PC-9 (cell line): ENCODE measurements at regions not wholly inside any gene's neighbourhood (a gene's known extent, or its start where the extent isn't known, plus 50 kb on each side); places are given as distances from the start of the nearest gene placed in this dataset.

Experiments used
- CTCF ChIP-seq: fragments of 200-600 bp; sonication (generic); conservative IDR thresholded peaks from 2 replicates; pipeline ENCODE4 v1.6.1; 2017; ENCODE audit warnings: mixed run types, antibody characterized with exemption, mild to moderate bottlenecking, moderate library complexity
- EZH2 ChIP-seq: fragments of 200-600 bp; sonication (generic); IDR thresholded peaks from 2 replicates; pipeline ENCODE4 v1.8.0; 2017; ENCODE audit warnings: antibody characterized with exemption, low read depth

GRCh38 chr12:89945123-89945522 lies 236.5 kb upstream of the ATP2B1 start:
- TF ChIP-seq CTCF: no peak
- TF ChIP-seq EZH2: no peak
